ENCODE measurements at regions not wholly inside any gene's neighbourhood (a gene's known extent, or its start where the extent isn't known, plus 50 kb on each side); places are given as distances from the start of the nearest gene placed in this dataset.

DNA sequence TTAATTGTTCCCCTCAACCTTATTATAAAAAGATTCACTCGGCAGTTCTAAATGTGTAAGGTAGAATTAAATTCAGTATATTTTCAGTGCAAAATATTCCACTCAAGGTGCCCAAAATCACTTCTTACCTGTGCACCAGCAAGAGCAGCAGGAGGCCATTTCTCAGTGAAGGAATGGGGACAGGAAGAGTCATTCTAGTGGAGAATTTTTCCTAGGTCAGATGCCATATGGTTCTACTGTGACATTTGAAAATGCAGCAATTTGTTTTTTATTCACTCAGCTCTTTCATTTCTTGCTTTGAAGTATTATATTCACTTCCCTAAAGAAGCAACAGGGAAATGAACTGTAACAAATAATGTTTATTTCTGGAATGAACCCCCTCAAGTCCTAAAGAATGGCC lies 264.0 kb upstream of the SYT1 start:
- TF ChIP-seq CTCF (IDR thresholded peaks at IDR 0.05 in 8 of 11, conservative IDR thresholded peaks at IDR 0.05 in 3 of 11) (no peak), POLR2A (IDR thresholded peaks at IDR 0.05) (no peak), POLR2AphosphoS5 (IDR thresholded peaks at IDR 0.05) (no peak)

All from spleen (tissue), 7 donors.